ENCODE measurements at regions not wholly inside any gene's neighbourhood (a gene's known extent, or its start where the extent isn't known, plus 50 kb on each side); places are given as distances from the start of the nearest gene placed in this dataset.

DNA sequence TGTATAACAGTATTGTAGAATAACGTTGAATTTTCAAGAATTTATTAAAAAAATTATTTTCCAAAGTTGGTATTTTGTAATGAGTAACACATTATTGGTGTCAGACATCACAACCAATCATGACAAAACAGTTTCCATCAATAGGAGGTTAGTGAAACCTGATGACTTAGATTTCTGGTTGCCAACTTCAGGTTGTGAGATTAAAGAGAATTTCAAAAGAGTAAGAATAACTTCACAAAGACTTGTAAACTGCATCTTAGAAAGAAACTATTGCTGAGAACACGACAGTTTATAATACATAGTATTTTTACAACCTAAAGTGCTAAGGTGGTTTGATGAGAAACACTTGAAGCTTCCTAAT, 159.2 kb upstream of the ARG1 start:
- no peaks in the 10 kb centered on the region for H3K27me3 ChIP-seq (ENCODE audit: control insufficient read depth, low read length)
- H3K36me3 ChIP-seq (ENCODE audit: control insufficient read depth, low read length): no peaks in the 10 kb centered on the region
- no peak overlapping the region for H3K27ac ChIP-seq (ENCODE audit: low read depth, low read length)
- no peaks in the 10 kb centered on the region for H3K4me1 ChIP-seq (ENCODE audit: control insufficient read depth, low read length)
- H3K4me2 ChIP-seq (ENCODE audit: low read length): no peak overlapping the region
- no peaks in the 10 kb centered on the region for H3K9me3 ChIP-seq (ENCODE audit: control insufficient read depth, insufficient read depth, low read length)
- H3K79me2 ChIP-seq (ENCODE audit: control insufficient read depth, low read length): no peaks in the 10 kb centered on the region
- H3K4me3 ChIP-seq (ENCODE audit: low read length): no peak overlapping the region
- no peak for TF ChIP-seq EZH2phosphoT487 (IDR thresholded peaks at IDR 0.05; ENCODE audit: borderline replicate concordance, low read length)
- TF ChIP-seq, protein P1, sequence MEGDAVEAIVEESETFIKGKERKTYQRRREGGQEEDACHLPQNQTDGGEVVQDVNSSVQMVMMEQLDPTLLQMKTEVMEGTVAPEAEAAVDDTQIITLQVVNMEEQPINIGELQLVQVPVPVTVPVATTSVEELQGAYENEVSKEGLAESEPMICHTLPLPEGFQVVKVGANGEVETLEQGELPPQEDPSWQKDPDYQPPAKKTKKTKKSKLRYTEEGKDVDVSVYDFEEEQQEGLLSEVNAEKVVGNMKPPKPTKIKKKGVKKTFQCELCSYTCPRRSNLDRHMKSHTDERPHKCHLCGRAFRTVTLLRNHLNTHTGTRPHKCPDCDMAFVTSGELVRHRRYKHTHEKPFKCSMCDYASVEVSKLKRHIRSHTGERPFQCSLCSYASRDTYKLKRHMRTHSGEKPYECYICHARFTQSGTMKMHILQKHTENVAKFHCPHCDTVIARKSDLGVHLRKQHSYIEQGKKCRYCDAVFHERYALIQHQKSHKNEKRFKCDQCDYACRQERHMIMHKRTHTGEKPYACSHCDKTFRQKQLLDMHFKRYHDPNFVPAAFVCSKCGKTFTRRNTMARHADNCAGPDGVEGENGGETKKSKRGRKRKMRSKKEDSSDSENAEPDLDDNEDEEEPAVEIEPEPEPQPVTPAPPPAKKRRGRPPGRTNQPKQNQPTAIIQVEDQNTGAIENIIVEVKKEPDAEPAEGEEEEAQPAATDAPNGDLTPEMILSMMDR (IDR thresholded peaks at IDR 0.05; ENCODE audit: low read depth, low read length, poor library complexity, severe bottlenecking): no peak
- no peaks in the 10 kb centered on the region for H3F3A ChIP-seq (ENCODE audit: control insufficient read depth, insufficient read depth)
- no peaks in the 10 kb centered on the region for H4K20me1 ChIP-seq (ENCODE audit: control insufficient read depth, insufficient read depth, low read depth, low read length)
- no peaks in the 10 kb centered on the region for H3K9me2 ChIP-seq (replicated peaks; ENCODE audit: control insufficient read depth, low read length)

DNA sequence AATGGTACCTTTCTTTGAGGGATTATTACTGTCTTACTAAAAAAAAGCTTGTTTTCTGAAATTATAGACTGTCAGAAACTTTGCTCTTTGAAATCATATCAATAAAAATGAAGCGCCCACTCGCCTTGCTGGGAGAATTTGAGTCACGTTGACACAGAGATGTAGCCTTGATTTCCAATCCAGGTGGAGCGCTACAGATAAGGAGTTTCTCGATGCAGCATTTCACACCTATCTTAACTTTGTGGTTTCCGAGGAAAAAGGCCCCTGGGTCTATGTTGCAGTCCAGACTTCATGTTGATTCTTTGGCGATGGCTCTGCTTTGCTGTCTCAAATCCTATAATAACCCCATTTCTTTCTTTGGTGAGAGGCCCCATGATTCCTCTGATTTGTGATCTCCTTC, 158.1 kb upstream of the ARG1 start:
- Histone ChIP-seq H3K4me3 (ENCODE audit: low read length) (no peak overlapping the region), H3K27ac (ENCODE audit: low read depth, low read length) (no peak overlapping the region), H3K79me2 (ENCODE audit: control insufficient read depth, low read length) (no peaks in the 10 kb centered on the region), H3K4me2 (ENCODE audit: low read length) (no peak overlapping the region), H3K9me3 (ENCODE audit: control insufficient read depth, insufficient read depth, low read length) (no peaks in the 10 kb centered on the region), H3K27me3 (ENCODE audit: control insufficient read depth, low read length) (no peaks in the 10 kb centered on the region), H3F3A (ENCODE audit: control insufficient read depth, insufficient read depth) (no peaks in the 10 kb centered on the region), H4K20me1 (ENCODE audit: control insufficient read depth, insufficient read depth, low read depth, low read length) (no peaks in the 10 kb centered on the region), H3K36me3 (ENCODE audit: control insufficient read depth, low read length) (no peaks in the 10 kb centered on the region), H3K4me1 (ENCODE audit: control insufficient read depth, low read length) (no peaks in the 10 kb centered on the region), H3K9me2 (replicated peaks; ENCODE audit: control insufficient read depth, low read length) (no peaks in the 10 kb centered on the region)
- TF ChIP-seq EZH2phosphoT487 (IDR thresholded peaks at IDR 0.05; ENCODE audit: borderline replicate concordance, low read length): no peak
- TF ChIP-seq, protein P1 (IDR thresholded peaks at IDR 0.05; ENCODE audit: low read depth, low read length, poor library complexity, severe bottlenecking): no peak

DNA sequence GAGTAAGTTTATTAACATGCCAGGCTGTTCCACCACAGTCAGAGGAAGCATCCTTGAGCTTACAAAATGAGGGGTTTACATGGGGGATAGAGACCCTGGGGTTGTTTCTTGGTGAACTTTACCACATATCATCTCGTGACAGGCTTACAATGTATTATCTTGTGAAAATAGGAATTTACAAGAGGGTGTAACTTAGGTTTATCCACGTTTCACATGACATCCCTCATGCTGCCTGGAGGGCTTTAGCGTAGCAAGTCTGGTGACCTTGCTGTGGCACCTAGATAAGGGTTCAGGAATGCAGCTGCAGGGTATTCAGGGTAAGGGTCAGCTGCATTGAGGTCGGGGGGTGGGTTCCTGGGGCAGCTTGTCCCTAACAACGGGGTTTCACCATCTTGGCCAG, 154.6 kb upstream of the ARG1 start:
- Histone ChIP-seq H3K9me2 (replicated peaks; ENCODE audit: control insufficient read depth, low read length) (no peaks in the 10 kb centered on the region), H3K27ac (ENCODE audit: low read depth, low read length) (no peak overlapping the region), H3K27me3 (ENCODE audit: control insufficient read depth, low read length) (no peaks in the 10 kb centered on the region), H3K4me2 (ENCODE audit: low read length) (no peak overlapping the region), H3K36me3 (ENCODE audit: control insufficient read depth, low read length) (no peaks in the 10 kb centered on the region), H3K4me3 (ENCODE audit: low read length) (no peak overlapping the region), H3K79me2 (ENCODE audit: control insufficient read depth, low read length) (no peaks in the 10 kb centered on the region), H4K20me1 (ENCODE audit: control insufficient read depth, insufficient read depth, low read depth, low read length) (no peaks in the 10 kb centered on the region), H3K4me1 (ENCODE audit: control insufficient read depth, low read length) (no peaks in the 10 kb centered on the region), H3K9me3 (ENCODE audit: control insufficient read depth, insufficient read depth, low read length) (no peaks in the 10 kb centered on the region), H3F3A (ENCODE audit: control insufficient read depth, insufficient read depth) (no peaks in the 10 kb centered on the region)
- no peak for TF ChIP-seq EZH2phosphoT487 (IDR thresholded peaks at IDR 0.05; ENCODE audit: borderline replicate concordance, low read length)
- TF ChIP-seq, protein P1 (IDR thresholded peaks at IDR 0.05; ENCODE audit: low read depth, low read length, poor library complexity, severe bottlenecking): no peak

DNA sequence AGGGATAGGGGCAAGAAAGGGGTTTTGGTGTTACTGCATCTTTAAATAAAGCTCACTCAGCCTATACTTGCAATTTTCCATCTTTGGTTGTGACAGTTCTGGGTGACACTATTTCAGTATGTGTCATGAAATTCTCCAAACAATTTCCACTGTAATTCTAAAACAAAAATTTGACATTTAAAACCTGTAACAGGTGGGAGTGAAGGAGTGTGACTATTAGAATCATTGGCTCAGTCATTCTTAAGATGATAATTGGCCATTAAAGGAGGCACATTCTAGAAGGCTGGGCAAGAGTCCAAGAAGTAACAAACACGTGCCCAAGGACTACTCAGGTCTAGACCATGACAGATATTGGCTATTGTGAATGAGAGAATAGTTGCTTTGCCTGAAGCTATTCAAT, 153.3 kb upstream of the ARG1 start:
- Histone ChIP-seq H3K27me3 (ENCODE audit: control insufficient read depth, low read length) (no peaks in the 10 kb centered on the region), H3K9me3 (ENCODE audit: control insufficient read depth, insufficient read depth, low read length) (no peaks in the 10 kb centered on the region), H3K4me1 (ENCODE audit: control insufficient read depth, low read length) (no peaks in the 10 kb centered on the region), H3F3A (ENCODE audit: control insufficient read depth, insufficient read depth) (no peaks in the 10 kb centered on the region), H3K4me3 (ENCODE audit: low read length) (no peak overlapping the region), H3K4me2 (ENCODE audit: low read length) (no peak overlapping the region), H4K20me1 (ENCODE audit: control insufficient read depth, insufficient read depth, low read depth, low read length) (no peaks in the 10 kb centered on the region), H3K79me2 (ENCODE audit: control insufficient read depth, low read length) (no peaks in the 10 kb centered on the region), H3K36me3 (ENCODE audit: control insufficient read depth, low read length) (no peaks in the 10 kb centered on the region), H3K27ac (ENCODE audit: low read depth, low read length) (no peak overlapping the region), H3K9me2 (replicated peaks; ENCODE audit: control insufficient read depth, low read length) (no peaks in the 10 kb centered on the region)
- TF ChIP-seq, protein P1 (IDR thresholded peaks at IDR 0.05; ENCODE audit: low read depth, low read length, poor library complexity, severe bottlenecking): no peak
- no peak for TF ChIP-seq EZH2phosphoT487 (IDR thresholded peaks at IDR 0.05; ENCODE audit: borderline replicate concordance, low read length)

Data from DOHH2 (cell line).